Spinal cord (tissue), 9 donors: ENCODE measurements at regions not wholly inside any gene's neighbourhood (a gene's known extent, or its start where the extent isn't known, plus 50 kb on each side); places are given as distances from the start of the nearest gene placed in this dataset.
A peak's percentile ranks its signal among the peaks of the same experiment; 100 is the strongest.

ENCODE experiments used
- DNase-seq, 6 donors: peaks; one replicate each; pipeline versions ENCODE4 v3.0.0 to v3.0.0-alpha.2; 2013 to 2015; ENCODE audit warnings: low spot score in 6 of 6, low read depth in 4 of 6
- H3K27ac ChIP-seq: one replicate; pipeline ENCODE4 v1.5.1; 2013; ENCODE audit warnings: low read depth, low read length, control low read depth
- H3K27me3 ChIP-seq: one replicate; pipeline ENCODE4 v1.6.1; 2013; ENCODE audit warnings: low read length; ENCODE audit not compliant: control insufficient read depth, insufficient read depth
- H3K36me3 ChIP-seq: one replicate; pipeline ENCODE4 v1.6.1; 2013; ENCODE audit warnings: low read length; ENCODE audit not compliant: control insufficient read depth, insufficient read depth
- H3K4me1 ChIP-seq: one replicate; pipeline ENCODE4 v1.6.1; 2013; ENCODE audit warnings: low read length; ENCODE audit not compliant: control insufficient read depth, insufficient read depth
- H3K4me3 ChIP-seq: one replicate; pipeline ENCODE4 v1.5.1; 2013; ENCODE audit warnings: low read depth, low read length, control low read depth
- H3K9me3 ChIP-seq: one replicate; pipeline ENCODE4 v1.6.1; 2013; ENCODE audit warnings: low read length; ENCODE audit not compliant: control insufficient read depth, insufficient read depth
- WGBS: methylation state at CpG from one replicate; pipeline ENCODE4 v1.1.5; 2013; ENCODE audit warnings: missing lambda C conversion rate; ENCODE audit not compliant: insufficient coverage; 5-methylcytosine and 5-hydroxymethylcytosine counted together
- donor health status: healthy.

GRCh38 chr13:66048888-66049287 is 1181.2 kb downstream of the PCDH9 start:
- no peaks in the 10 kb centered on the region for H3K9me3 ChIP-seq
- H3K27me3 ChIP-seq: no peaks in the 10 kb centered on the region
- no peak overlapping the region for H3K27ac ChIP-seq
- no peak overlapping the region for H3K4me3 ChIP-seq
- 100% methylated on average over 2 of the region's 4 CpGs for WGBS
- H3K4me1 ChIP-seq: no peaks in the 10 kb centered on the region
- no peaks in the 10 kb centered on the region for H3K36me3 ChIP-seq
- no peak for DNase-seq

GRCh38 chr13:66040506-66040905 is 1189.6 kb downstream of the PCDH9 start:
- Histone ChIP-seq H3K36me3 (no peaks in the 10 kb centered on the region), H3K27me3 (no peaks in the 10 kb centered on the region), H3K27ac (no peak overlapping the region), H3K4me1 (no peaks in the 10 kb centered on the region), H3K9me3 (no peaks in the 10 kb centered on the region), H3K4me3 (no peak overlapping the region)
- WGBS: no CpG with 5 or more reads among the region's 2 CpGs
- no peak for DNase-seq

GRCh38 chr13:66037096-66037495 is 1193.0 kb downstream of the PCDH9 start:
- H3K4me1 ChIP-seq: no peaks in the 10 kb centered on the region
- no peak overlapping the region for H3K27ac ChIP-seq
- peak in 1 of 6 donors; percentile 13 for DNase-seq
- no peaks in the 10 kb centered on the region for H3K27me3 ChIP-seq
- no CpG with 5 or more reads among the region's 2 CpGs for WGBS
- H3K36me3 ChIP-seq: no peaks in the 10 kb centered on the region
- H3K4me3 ChIP-seq: no peak overlapping the region
- no peaks in the 10 kb centered on the region for H3K9me3 ChIP-seq

- H3K27me3 ChIP-seq: no peaks in the 10 kb centered on the region
- no CpG with 5 or more reads among the region's 2 CpGs for WGBS
- no peak overlapping the region for H3K4me3 ChIP-seq
- H3K27ac ChIP-seq: no peak overlapping the region
- DNase-seq: no peak
- no peaks in the 10 kb centered on the region for H3K4me1 ChIP-seq
- no peaks in the 10 kb centered on the region for H3K9me3 ChIP-seq
- no peaks in the 10 kb centered on the region for H3K36me3 ChIP-seq
Measured at GRCh38 chr13:66036636-66037035, 1193.5 kb downstream of the PCDH9 start.

GRCh38 chr13:66036024-66036614 is 1194.0 kb downstream of the PCDH9 start:
- Histone ChIP-seq H3K27me3 (no peaks in the 10 kb centered on the region), H3K4me1 (no peaks in the 10 kb centered on the region), H3K4me3 (no peak overlapping the region), H3K27ac (no peak overlapping the region), H3K36me3 (no peaks in the 10 kb centered on the region), H3K9me3 (no peaks in the 10 kb centered on the region)
- no CpG with 5 or more reads among the region's 2 CpGs for WGBS
- DNase-seq: no peak

- Histone ChIP-seq H3K4me1 (no peaks in the 10 kb centered on the region), H3K4me3 (no peak overlapping the region), H3K36me3 (no peaks in the 10 kb centered on the region), H3K27ac (no peak overlapping the region), H3K9me3 (no peaks in the 10 kb centered on the region), H3K27me3 (no peaks in the 10 kb centered on the region)
- no peak for DNase-seq
- no CpG with 5 or more reads among the region's 1 CpG for WGBS
Measured at GRCh38 chr13:66033924-66034323, 1196.2 kb downstream of the PCDH9 start.

- Histone ChIP-seq H3K36me3 (no peaks in the 10 kb centered on the region), H3K9me3 (no peaks in the 10 kb centered on the region), H3K27me3 (no peaks in the 10 kb centered on the region), H3K27ac (no peak overlapping the region), H3K4me3 (no peak overlapping the region), H3K4me1 (no peaks in the 10 kb centered on the region)
- WGBS: no CpG with 5 or more reads among the region's 1 CpG
- DNase-seq: no peak
Measured at GRCh38 chr13:66021846-66022245, 1208.3 kb downstream of the PCDH9 start.

GRCh38 chr13:66014771-66015170 is 1215.4 kb downstream of the PCDH9 start:
- no peak overlapping the region for H3K4me3 ChIP-seq
- no peaks in the 10 kb centered on the region for H3K27me3 ChIP-seq
- no peaks in the 10 kb centered on the region for H3K36me3 ChIP-seq
- no peaks in the 10 kb centered on the region for H3K9me3 ChIP-seq
- H3K4me1 ChIP-seq: no peaks in the 10 kb centered on the region
- DNase-seq: no peak
- no CpG with 5 or more reads among the region's 1 CpG for WGBS
- H3K27ac ChIP-seq: no peak overlapping the region

GRCh38 chr13:66009241-66009640 is 1220.9 kb downstream of the PCDH9 start:
- H3K4me3 ChIP-seq: no peak overlapping the region
- H3K27ac ChIP-seq: no peak overlapping the region
- H3K27me3 ChIP-seq: no peaks in the 10 kb centered on the region
- DNase-seq: no peak
- H3K4me1 ChIP-seq: no peaks in the 10 kb centered on the region
- H3K9me3 ChIP-seq: no peaks in the 10 kb centered on the region
- no peaks in the 10 kb centered on the region for H3K36me3 ChIP-seq
- WGBS: 95% methylated on average over 30 of the region's 30 CpGs

GRCh38 chr13:66003558-66003957 is 1226.6 kb downstream of the PCDH9 start:
- H3K27me3 ChIP-seq: no peaks in the 10 kb centered on the region
- no peaks in the 10 kb centered on the region for H3K9me3 ChIP-seq
- no peak overlapping the region for H3K4me3 ChIP-seq
- no peak overlapping the region for H3K27ac ChIP-seq
- no CpG with 5 or more reads among the region's 1 CpG for WGBS
- H3K36me3 ChIP-seq: no peaks in the 10 kb centered on the region
- no peaks in the 10 kb centered on the region for H3K4me1 ChIP-seq
- no peak for DNase-seq
